BLaER1 treated with 17β-estradiol and CSF1 and Interleukin-3, amounts not matched to agents 10 nM and 100 nM (cell line): ENCODE measurements at regions not wholly inside any gene's neighbourhood (a gene's known extent, or its start where the extent isn't known, plus 50 kb on each side); places are given as distances from the start of the nearest gene placed in this dataset.
"Not testable (repeated sequence)": the region's sequence is repeated elsewhere in the genome, so short reads cannot be mapped to it uniquely, and the experiment has no call there.

Source experiments
- H3K27ac ChIP-seq, 11 experiments: shearing (Covaris generic); formaldehyde crosslinking; 2 replicates each; pipeline ENCODE4 v1.8.1; 2022
- H3K27me3 ChIP-seq, 11 experiments: shearing (Covaris generic); formaldehyde crosslinking; 2 replicates each; pipeline ENCODE4 v1.8.1; 2022
- H3K36me3 ChIP-seq, 11 experiments: shearing (Covaris generic); formaldehyde crosslinking; 2 replicates each; pipeline ENCODE4 v1.8.1; 2022
- H3K4me1 ChIP-seq, 10 experiments: shearing (Covaris generic); formaldehyde crosslinking; 2 replicates each; pipeline ENCODE4 v1.8.1; 2022
- H3K4me2 ChIP-seq, 11 experiments: shearing (Covaris generic); formaldehyde crosslinking; 2 replicates each; pipeline ENCODE4 v1.8.1; 2022
- H3K4me3 ChIP-seq, 10 experiments: shearing (Covaris generic); formaldehyde crosslinking; 2 replicates each; pipeline ENCODE4 v1.8.1; 2022
- H3K9ac ChIP-seq, 11 experiments: shearing (Covaris generic); formaldehyde crosslinking; 2 replicates each; pipeline ENCODE4 v1.8.1; 2022
- H3K9me3 ChIP-seq, 11 experiments: shearing (Covaris generic); formaldehyde crosslinking; replicated peaks in 1 of 11; 2 replicates each; pipeline ENCODE4 v1.8.1; 2022
- H4K20me1 ChIP-seq, 11 experiments: shearing (Covaris generic); formaldehyde crosslinking; 2 replicates each; pipeline ENCODE4 v1.8.1; 2022
- Cebpa-rat ChIP-seq, 11 experiments: shearing (Covaris generic); IDR thresholded peaks; 2 replicates each; pipeline ENCODE4 v1.8.1; 2022

- peaks cover 0 to 11% (median 5%) of the 10 kb centered on the region in 11 experiments; a peak in 7 of 22 replicates for H3K9me3 ChIP-seq
- H3K27ac ChIP-seq: no peak overlapping the region
- no peak overlapping the region for H3K4me2 ChIP-seq
- no peaks in the 10 kb centered on the region for H3K36me3 ChIP-seq
- no peak overlapping the region for H3K4me3 ChIP-seq
- no peaks in the 10 kb centered on the region for H4K20me1 ChIP-seq
- H3K9ac ChIP-seq: no peak overlapping the region
- H3K27me3 ChIP-seq: no peaks in the 10 kb centered on the region
- no peaks in the 10 kb centered on the region for H3K4me1 ChIP-seq
- TF ChIP-seq Cebpa-rat (IDR thresholded peaks at IDR 0.05): no peak
Measured at GRCh38 chr2:124988111-124988510, 963.0 kb downstream of the CNTNAP5 start.

- H3K36me3 ChIP-seq: no peaks in the 10 kb centered on the region
- no peak overlapping the region for H3K27ac ChIP-seq
- H3K4me2 ChIP-seq: no peak overlapping the region
- H4K20me1 ChIP-seq: no peaks in the 10 kb centered on the region
- H3K27me3 ChIP-seq: no peaks in the 10 kb centered on the region
- H3K4me3 ChIP-seq: no peak overlapping the region
- no peak overlapping the region for H3K9ac ChIP-seq
- H3K9me3 ChIP-seq: peaks cover 0 to 11% (median 5%) of the 10 kb centered on the region in 11 experiments; a peak in 7 of 22 replicates
- TF ChIP-seq Cebpa-rat (IDR thresholded peaks at IDR 0.05): no peak
- H3K4me1 ChIP-seq: no peaks in the 10 kb centered on the region
Measured at GRCh38 chr2:124988794-124989193, 963.7 kb downstream of the CNTNAP5 start.

- H3K27ac ChIP-seq: no peak overlapping the region
- no peaks in the 10 kb centered on the region for H3K36me3 ChIP-seq
- no peak overlapping the region for H3K4me2 ChIP-seq
- no peaks in the 10 kb centered on the region for H3K27me3 ChIP-seq
- H4K20me1 ChIP-seq: no peaks in the 10 kb centered on the region
- no peak for TF ChIP-seq Cebpa-rat (IDR thresholded peaks at IDR 0.05)
- no peak overlapping the region for H3K9ac ChIP-seq
- H3K4me3 ChIP-seq: no peak overlapping the region
- H3K9me3 ChIP-seq: no peaks in the 10 kb centered on the region
- no peaks in the 10 kb centered on the region for H3K4me1 ChIP-seq
Measured at GRCh38 chr2:124993809-124994208, 968.7 kb downstream of the CNTNAP5 start.

- H4K20me1 ChIP-seq: no peaks in the 10 kb centered on the region
- no peaks in the 10 kb centered on the region for H3K27me3 ChIP-seq
- H3K4me1 ChIP-seq: no peaks in the 10 kb centered on the region
- H3K4me3 ChIP-seq: no peak overlapping the region
- no peaks in the 10 kb centered on the region for H3K36me3 ChIP-seq
- no peak overlapping the region for H3K27ac ChIP-seq
- TF ChIP-seq Cebpa-rat (IDR thresholded peaks at IDR 0.05): no peak
- H3K4me2 ChIP-seq: no peak overlapping the region
- H3K9me3 ChIP-seq: no peaks in the 10 kb centered on the region
- H3K9ac ChIP-seq: no peak overlapping the region
Measured at GRCh38 chr2:124995185-124995912, 970.3 kb downstream of the CNTNAP5 start.

- Histone ChIP-seq H3K36me3 (no peaks in the 10 kb centered on the region), H3K9me3 (no peaks in the 10 kb centered on the region), H4K20me1 (no peaks in the 10 kb centered on the region), H3K27ac (no peak overlapping the region), H3K4me2 (no peak overlapping the region), H3K4me3 (no peak overlapping the region), H3K4me1 (no peaks in the 10 kb centered on the region), H3K9ac (no peak overlapping the region), H3K27me3 (no peaks in the 10 kb centered on the region)
- TF ChIP-seq Cebpa-rat (IDR thresholded peaks at IDR 0.05): no peak
Measured at GRCh38 chr2:124996406-124996805, 971.3 kb downstream of the CNTNAP5 start.

GRCh38 chr2:124999906-125000305, 974.8 kb downstream of the CNTNAP5 start:
- TF ChIP-seq Cebpa-rat (IDR thresholded peaks at IDR 0.05): no peak
- no peak overlapping the region for H3K27ac ChIP-seq
- no peak overlapping the region for H3K4me2 ChIP-seq
- H3K9ac ChIP-seq: no peak overlapping the region
- no peaks in the 10 kb centered on the region for H3K27me3 ChIP-seq
- H3K4me1 ChIP-seq: no peaks in the 10 kb centered on the region
- no peak overlapping the region for H3K4me3 ChIP-seq
- H3K36me3 ChIP-seq: no peaks in the 10 kb centered on the region
- no peaks in the 10 kb centered on the region for H4K20me1 ChIP-seq
- no peaks in the 10 kb centered on the region for H3K9me3 ChIP-seq

GRCh38 chr2:125004106-125004800, 979.2 kb downstream of the CNTNAP5 start:
- Histone ChIP-seq H3K27me3 (no peaks in the 10 kb centered on the region), H3K36me3 (no peaks in the 10 kb centered on the region), H3K4me2 (no peak overlapping the region), H3K9ac (no peak overlapping the region), H3K4me3 (no peak overlapping the region), H3K27ac (no peak overlapping the region), H3K9me3 (no peaks in the 10 kb centered on the region), H3K4me1 (no peaks in the 10 kb centered on the region), H4K20me1 (no peaks in the 10 kb centered on the region)
- no peak for TF ChIP-seq Cebpa-rat (IDR thresholded peaks at IDR 0.05)

- Histone ChIP-seq H3K9ac (no peak overlapping the region), H4K20me1 (no peaks in the 10 kb centered on the region), H3K27me3 (no peaks in the 10 kb centered on the region), H3K4me2 (no peak overlapping the region), H3K4me1 (no peaks in the 10 kb centered on the region), H3K36me3 (no peaks in the 10 kb centered on the region), H3K4me3 (no peak overlapping the region), H3K27ac (no peak overlapping the region), H3K9me3 (no peaks in the 10 kb centered on the region)
- no peak for TF ChIP-seq Cebpa-rat (IDR thresholded peaks at IDR 0.05)
Measured at GRCh38 chr2:125006676-125007075, 981.6 kb downstream of the CNTNAP5 start.

- not testable (repeated sequence) for H3K4me3 ChIP-seq, H4K20me1 ChIP-seq, H3K9me3 ChIP-seq, H3K36me3 ChIP-seq, H3K4me2 ChIP-seq, H3K27ac ChIP-seq, H3K9ac ChIP-seq, H3K27me3 ChIP-seq, H3K4me1 ChIP-seq
Measured at GRCh38 chr2:125028721-125029120, 1003.6 kb downstream of the CNTNAP5 start.

- no peak for TF ChIP-seq Cebpa-rat (IDR thresholded peaks at IDR 0.05)
- H3K36me3 ChIP-seq: no peaks in the 10 kb centered on the region
- H3K27me3 ChIP-seq: no peaks in the 10 kb centered on the region
- no peak overlapping the region for H3K4me3 ChIP-seq
- H3K9me3 ChIP-seq: peaks cover 7 to 15% (median 10%) of the 10 kb centered on the region in 11 experiments; a peak in 14 of 22 replicates
- H3K4me1 ChIP-seq: no peaks in the 10 kb centered on the region
- H4K20me1 ChIP-seq: no peaks in the 10 kb centered on the region
- no peak overlapping the region for H3K27ac ChIP-seq
- H3K9ac ChIP-seq: no peak overlapping the region
- no peak overlapping the region for H3K4me2 ChIP-seq
Measured at GRCh38 chr2:125033871-125034270, 1008.8 kb downstream of the CNTNAP5 start.
